PC-9 (cell line): ENCODE measurements at regions not wholly inside any gene's neighbourhood (a gene's known extent, or its start where the extent isn't known, plus 50 kb on each side); places are given as distances from the start of the nearest gene placed in this dataset.

Experiments
- BruUV-seq: library from RNA; stranded (reverse); fragments of 400-500 nt; replicated peaks from 2 replicates; lab custom pipeline; 2021; lab: Mats Ljungman, UMichigan
- CTCF ChIA-PET: fragments of 300-600 bp; sonication (Branson Sonifier 250); formaldehyde crosslinking; loops from one replicate; lab custom pipeline; 2022; ENCODE audit warnings: antibody characterized with exemption; lab: Charles Lee
- POLR2A ChIA-PET: fragments of 300-600 bp; sonication (Branson Sonifier 250); formaldehyde crosslinking; loops from one replicate; lab custom pipeline; 2022; ENCODE audit warnings: antibody characterized with exemption; ENCODE audit not compliant: unreplicated experiment; lab: Charles Lee
- DNase-seq, 2 experiments: peaks; one replicate each; pipeline versions ENCODE4 v3.0.0 to v3.0.0-alpha.2; 2015 to 2022; ENCODE audit warnings: mixed read lengths in 1 of 2
- H2AFZ ChIP-seq: fragments of 200-600 bp; sonication (generic); 2 replicates; pipeline ENCODE4 v1.8.1; 2017; ENCODE audit warnings: antibody characterized with exemption
- H3F3A ChIP-seq: fragments of 200-600 bp; sonication (generic); 2 replicates; pipeline ENCODE4 v1.8.1; 2017; ENCODE audit warnings: antibody characterized with exemption, mild to moderate bottlenecking, low read depth; ENCODE audit not compliant: insufficient read depth
- H3K27ac ChIP-seq: fragments of 200-600 bp; sonication (generic); 2 replicates; pipeline ENCODE4 v1.6.1; 2016; ENCODE audit warnings: mixed run types
- H3K27me3 ChIP-seq: fragments of 200-600 bp; sonication (generic); 2 replicates; pipeline ENCODE4 v1.6.1; 2016; ENCODE audit warnings: low read depth, mixed run types; ENCODE audit not compliant: insufficient read depth
- H3K36me3 ChIP-seq: fragments of 200-600 bp; sonication (generic); 2 replicates; pipeline ENCODE4 v1.6.1; 2016; ENCODE audit warnings: low read depth, mixed run types
- H3K4me1 ChIP-seq: fragments of 200-600 bp; sonication (generic); replicated peaks from 2 replicates; pipeline ENCODE4 v1.6.1; 2016; ENCODE audit warnings: mixed run types; ENCODE audit not compliant: insufficient read depth
- H3K4me2 ChIP-seq: fragments of 200-600 bp; sonication (generic); 2 replicates; pipeline ENCODE4 v1.6.1; 2017; ENCODE audit warnings: mixed run types
- H3K4me3 ChIP-seq: fragments of 200-600 bp; sonication (generic); 2 replicates; pipeline ENCODE4 v1.6.1; 2016; ENCODE audit warnings: mixed run types
- H3K79me2 ChIP-seq: fragments of 200-600 bp; sonication (generic); 2 replicates; pipeline ENCODE4 v1.6.1; 2017; ENCODE audit warnings: low read depth, mixed run types
- H3K9me2 ChIP-seq: fragments of 200-600 bp; sonication (generic); 2 replicates; pipeline ENCODE4 v1.8.1; 2017; ENCODE audit warnings: mild to moderate bottlenecking; ENCODE audit not compliant: insufficient read depth
- H3K9me3 ChIP-seq: fragments of 200-600 bp; sonication (generic); 2 replicates; pipeline ENCODE4 v1.8.1; 2016; ENCODE audit warnings: low read depth; ENCODE audit not compliant: insufficient read depth
- H4K20me1 ChIP-seq: fragments of 200-600 bp; sonication (generic); 2 replicates; pipeline ENCODE4 v1.8.1; 2017; ENCODE audit not compliant: insufficient read depth
- EZH2 ChIP-seq: fragments of 200-600 bp; sonication (generic); IDR thresholded peaks from 2 replicates; pipeline ENCODE4 v1.8.0; 2017; ENCODE audit warnings: antibody characterized with exemption, low read depth
- intact Hi-C: fragments of 100-400 bp; cut with micrococcal nuclease; formaldehyde crosslinking; loops from one replicate; pipeline ENCODE4 v1.10.0; 2022; ENCODE audit not compliant: unreplicated experiment
- TF ChIP-seq, protein P1 (sequence below): fragments of 200-600 bp; sonication (generic); conservative IDR thresholded peaks from 2 replicates; pipeline ENCODE4 v1.6.1; 2017; ENCODE audit warnings: mixed run types, antibody characterized with exemption, mild to moderate bottlenecking, moderate library complexity

DNA sequence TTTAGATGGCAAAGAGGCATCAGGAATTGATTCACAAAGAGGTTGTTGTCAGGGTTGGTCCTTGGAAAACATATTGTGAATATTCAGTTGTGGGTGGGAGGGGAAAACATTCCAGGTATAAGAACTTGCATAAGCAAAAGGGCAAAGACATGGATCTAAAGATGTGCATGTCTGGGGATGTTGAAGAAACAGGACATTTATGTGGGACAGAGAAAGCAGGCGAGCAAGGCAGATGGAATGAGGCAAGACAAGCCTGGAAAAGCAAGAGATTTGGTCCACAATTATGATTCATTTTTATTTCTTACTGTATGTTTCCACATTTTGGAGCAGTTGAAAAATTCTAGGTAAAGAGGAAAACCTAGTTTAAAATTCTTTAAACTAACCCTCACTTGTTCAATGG is 134.9 kb upstream of the CXXC4 start:
- no TSS peak for BruUV-seq
- no peak for TF ChIP-seq EZH2
- TF ChIP-seq, protein P1, sequence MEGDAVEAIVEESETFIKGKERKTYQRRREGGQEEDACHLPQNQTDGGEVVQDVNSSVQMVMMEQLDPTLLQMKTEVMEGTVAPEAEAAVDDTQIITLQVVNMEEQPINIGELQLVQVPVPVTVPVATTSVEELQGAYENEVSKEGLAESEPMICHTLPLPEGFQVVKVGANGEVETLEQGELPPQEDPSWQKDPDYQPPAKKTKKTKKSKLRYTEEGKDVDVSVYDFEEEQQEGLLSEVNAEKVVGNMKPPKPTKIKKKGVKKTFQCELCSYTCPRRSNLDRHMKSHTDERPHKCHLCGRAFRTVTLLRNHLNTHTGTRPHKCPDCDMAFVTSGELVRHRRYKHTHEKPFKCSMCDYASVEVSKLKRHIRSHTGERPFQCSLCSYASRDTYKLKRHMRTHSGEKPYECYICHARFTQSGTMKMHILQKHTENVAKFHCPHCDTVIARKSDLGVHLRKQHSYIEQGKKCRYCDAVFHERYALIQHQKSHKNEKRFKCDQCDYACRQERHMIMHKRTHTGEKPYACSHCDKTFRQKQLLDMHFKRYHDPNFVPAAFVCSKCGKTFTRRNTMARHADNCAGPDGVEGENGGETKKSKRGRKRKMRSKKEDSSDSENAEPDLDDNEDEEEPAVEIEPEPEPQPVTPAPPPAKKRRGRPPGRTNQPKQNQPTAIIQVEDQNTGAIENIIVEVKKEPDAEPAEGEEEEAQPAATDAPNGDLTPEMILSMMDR = no peak
- POLR2A ChIA-PET = no interaction called here
- no peak overlapping the region for H3K4me3 ChIP-seq
- no peaks in the 10 kb centered on the region for H3K79me2 ChIP-seq
- no peak overlapping the region for H3K27ac ChIP-seq
- no peaks in the 10 kb centered on the region for H3K27me3 ChIP-seq
- H4K20me1 ChIP-seq = no peaks in the 10 kb centered on the region
- intact Hi-C loops = no loop called here
- no peaks in the 10 kb centered on the region for H3K4me1 ChIP-seq
- no peaks in the 10 kb centered on the region for H3K36me3 ChIP-seq
- no peaks in the 10 kb centered on the region for H3K9me2 ChIP-seq
- H3K4me2 ChIP-seq = no peak overlapping the region
- no peaks in the 10 kb centered on the region for H3F3A ChIP-seq
- H2AFZ ChIP-seq = no peak overlapping the region
- CTCF ChIA-PET = no interaction called here
- no peak for DNase-seq
- H3K9me3 ChIP-seq = no peaks in the 10 kb centered on the region

DNA sequence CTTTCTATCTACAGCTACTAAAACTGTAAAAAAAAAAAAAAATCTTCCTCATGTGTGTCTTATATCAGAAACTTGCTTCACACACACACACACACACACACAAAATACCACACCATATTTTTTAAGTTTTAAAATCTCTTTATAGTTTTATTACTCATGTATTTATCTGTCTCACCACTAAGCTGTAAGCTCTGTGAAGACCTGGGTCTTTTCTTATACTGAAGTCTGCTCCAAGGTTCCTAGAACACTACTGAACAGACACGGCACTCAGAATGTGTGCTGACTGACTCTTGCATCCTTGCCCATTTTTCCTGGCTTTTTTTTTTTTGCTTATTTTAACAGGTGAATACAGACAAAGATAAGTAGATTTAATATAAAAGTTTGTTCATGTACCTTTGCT is 135.6 kb upstream of the CXXC4 start:
- Histone ChIP-seq H3K27ac (no peak overlapping the region), H3K4me2 (no peak overlapping the region), H4K20me1 (no peaks in the 10 kb centered on the region), H3F3A (no peaks in the 10 kb centered on the region), H2AFZ (no peak overlapping the region), H3K4me1 (no peaks in the 10 kb centered on the region), H3K27me3 (no peaks in the 10 kb centered on the region), H3K9me3 (no peaks in the 10 kb centered on the region), H3K79me2 (no peaks in the 10 kb centered on the region), H3K4me3 (no peak overlapping the region), H3K9me2 (no peaks in the 10 kb centered on the region), H3K36me3 (no peaks in the 10 kb centered on the region)
- CTCF ChIA-PET = interaction anchor here (0.7 kb wide), 1 partner anchor 418 kb away, joined by 3 read pairs; no protein-coding TSS in a partner anchor
- POLR2A ChIA-PET = no interaction called here
- no peak for TF ChIP-seq EZH2
- TF ChIP-seq, protein P1 = no peak
- intact Hi-C loops = no loop called here
- no TSS peak for BruUV-seq
- DNase-seq = no peak

DNA sequence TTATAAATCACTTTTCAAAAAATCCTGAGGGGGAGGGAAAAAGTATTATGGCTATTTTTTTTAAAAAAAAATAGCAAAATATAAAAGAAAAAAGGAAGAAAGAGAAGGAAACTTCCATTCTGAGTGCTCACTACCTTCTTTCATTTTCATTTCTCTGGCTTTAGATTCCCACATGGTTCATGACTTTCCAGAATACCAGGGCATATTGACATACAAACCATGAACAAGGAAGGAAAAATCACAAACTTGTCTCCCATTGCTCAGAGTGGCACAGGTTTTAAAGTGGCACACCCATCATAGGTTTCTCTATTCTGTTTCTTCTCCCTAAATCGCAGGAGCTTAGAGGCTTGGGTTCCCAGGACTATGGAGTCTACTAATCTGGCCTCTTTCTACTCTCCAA is 136.3 kb upstream of the CXXC4 start:
- no peak for TF ChIP-seq EZH2
- TF ChIP-seq, protein P1 = no peak
- intact Hi-C loops = no loop called here
- Histone ChIP-seq H4K20me1 (no peaks in the 10 kb centered on the region), H3K36me3 (no peaks in the 10 kb centered on the region), H2AFZ (no peak overlapping the region), H3K27me3 (no peaks in the 10 kb centered on the region), H3K79me2 (no peaks in the 10 kb centered on the region), H3F3A (no peaks in the 10 kb centered on the region), H3K27ac (no peak overlapping the region), H3K4me3 (no peak overlapping the region), H3K4me2 (no peak overlapping the region), H3K9me2 (no peaks in the 10 kb centered on the region), H3K9me3 (no peaks in the 10 kb centered on the region), H3K4me1 (no peaks in the 10 kb centered on the region)
- BruUV-seq = no TSS peak
- POLR2A ChIA-PET = no interaction called here
- no peak for DNase-seq
- CTCF ChIA-PET = no interaction called here
